ENCODE measurements at regions not wholly inside any gene's neighbourhood (a gene's known extent, or its start where the extent isn't known, plus 50 kb on each side); places are given as distances from the start of the nearest gene placed in this dataset.

DNA sequence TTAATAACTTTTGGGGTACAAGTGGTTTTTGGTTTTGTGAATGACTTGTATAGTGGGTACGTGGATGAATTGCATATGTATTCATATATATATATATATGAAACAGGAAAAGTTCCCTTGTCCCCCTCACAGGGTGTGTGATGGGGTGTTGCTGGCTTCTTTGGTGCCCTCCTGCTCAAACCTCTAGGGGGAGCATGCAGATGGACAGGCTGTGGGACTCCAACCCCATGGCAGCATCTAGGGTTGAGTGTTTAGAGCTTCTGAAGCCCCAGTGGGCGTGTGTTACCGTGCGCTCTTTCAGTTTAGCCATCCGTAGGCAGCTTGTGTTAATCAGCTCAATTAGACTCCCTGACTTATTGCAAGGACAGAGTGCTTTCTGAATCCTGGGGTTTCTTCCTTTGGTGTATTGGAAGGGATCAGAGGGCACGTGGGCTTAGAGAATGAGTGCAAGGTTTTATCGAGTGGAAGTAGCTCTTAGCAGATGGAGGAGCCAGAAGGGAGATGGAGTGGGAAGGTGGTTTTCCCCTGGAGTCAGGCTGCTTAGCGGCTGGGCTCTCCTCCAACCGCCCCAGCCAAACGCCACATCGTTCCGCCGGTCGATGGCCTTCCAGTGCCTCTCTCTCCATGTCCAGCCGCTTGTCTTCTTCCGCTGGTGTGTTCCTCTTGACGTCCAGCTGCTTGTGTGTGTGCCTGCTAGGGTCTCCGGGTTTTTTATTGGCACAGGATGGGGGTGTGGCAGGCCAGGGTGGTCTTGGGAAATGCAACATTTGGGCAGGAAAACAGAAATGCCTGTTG is 674.4 kb upstream of the LCORL start:
- TF ChIP-seq, protein P1, sequence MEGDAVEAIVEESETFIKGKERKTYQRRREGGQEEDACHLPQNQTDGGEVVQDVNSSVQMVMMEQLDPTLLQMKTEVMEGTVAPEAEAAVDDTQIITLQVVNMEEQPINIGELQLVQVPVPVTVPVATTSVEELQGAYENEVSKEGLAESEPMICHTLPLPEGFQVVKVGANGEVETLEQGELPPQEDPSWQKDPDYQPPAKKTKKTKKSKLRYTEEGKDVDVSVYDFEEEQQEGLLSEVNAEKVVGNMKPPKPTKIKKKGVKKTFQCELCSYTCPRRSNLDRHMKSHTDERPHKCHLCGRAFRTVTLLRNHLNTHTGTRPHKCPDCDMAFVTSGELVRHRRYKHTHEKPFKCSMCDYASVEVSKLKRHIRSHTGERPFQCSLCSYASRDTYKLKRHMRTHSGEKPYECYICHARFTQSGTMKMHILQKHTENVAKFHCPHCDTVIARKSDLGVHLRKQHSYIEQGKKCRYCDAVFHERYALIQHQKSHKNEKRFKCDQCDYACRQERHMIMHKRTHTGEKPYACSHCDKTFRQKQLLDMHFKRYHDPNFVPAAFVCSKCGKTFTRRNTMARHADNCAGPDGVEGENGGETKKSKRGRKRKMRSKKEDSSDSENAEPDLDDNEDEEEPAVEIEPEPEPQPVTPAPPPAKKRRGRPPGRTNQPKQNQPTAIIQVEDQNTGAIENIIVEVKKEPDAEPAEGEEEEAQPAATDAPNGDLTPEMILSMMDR (IDR thresholded peaks at IDR 0.05) = peak; percentile 27; the same call in 1 of the 2 replicates
- no peak for TF ChIP-seq EZH2phosphoT487 (IDR thresholded peaks at IDR 0.05; ENCODE audit: borderline replicate concordance, low read depth)
- no peak for TF ChIP-seq POLR2AphosphoS5 (IDR thresholded peaks at IDR 0.05; ENCODE audit: low read depth, low read length)
- TF ChIP-seq, protein P2, sequence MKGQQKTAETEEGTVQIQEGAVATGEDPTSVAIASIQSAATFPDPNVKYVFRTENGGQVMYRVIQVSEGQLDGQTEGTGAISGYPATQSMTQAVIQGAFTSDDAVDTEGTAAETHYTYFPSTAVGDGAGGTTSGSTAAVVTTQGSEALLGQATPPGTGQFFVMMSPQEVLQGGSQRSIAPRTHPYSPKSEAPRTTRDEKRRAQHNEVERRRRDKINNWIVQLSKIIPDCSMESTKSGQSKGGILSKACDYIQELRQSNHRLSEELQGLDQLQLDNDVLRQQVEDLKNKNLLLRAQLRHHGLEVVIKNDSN (IDR thresholded peaks at IDR 0.05; ENCODE audit: borderline replicate concordance, low read depth) = no peak
- TF ChIP-seq, protein P3, sequence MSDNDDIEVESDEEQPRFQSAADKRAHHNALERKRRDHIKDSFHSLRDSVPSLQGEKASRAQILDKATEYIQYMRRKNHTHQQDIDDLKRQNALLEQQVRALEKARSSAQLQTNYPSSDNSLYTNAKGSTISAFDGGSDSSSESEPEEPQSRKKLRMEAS (IDR thresholded peaks at IDR 0.05; ENCODE audit: low read depth) = no peak

Measured in SK-N-SH (cell line).